DOHH2 (cell line): ENCODE measurements at regions not wholly inside any gene's neighbourhood (a gene's known extent, or its start where the extent isn't known, plus 50 kb on each side); places are given as distances from the start of the nearest gene placed in this dataset.
"Not testable (repeated sequence)": the region's sequence is repeated elsewhere in the genome, so short reads cannot be mapped to it uniquely, and the experiment has no call there.

Experiments
- CTCF ChIP-seq: fragments of 200-600 bp; sonication (generic); IDR thresholded peaks from one replicate; pipeline ENCODE4 v1.5.1; 2014; ENCODE audit warnings: antibody characterized with exemption, mild to moderate bottlenecking, low read depth, low read length; ENCODE audit not compliant: poor library complexity, severe bottlenecking
- EZH2phosphoT487 ChIP-seq: fragments of 200-600 bp; sonication (generic); IDR thresholded peaks from 2 replicates; pipeline ENCODE4 v1.6.1; 2017; ENCODE audit warnings: borderline replicate concordance, mild to moderate bottlenecking, antibody characterized with exemption, low read length, moderate library complexity, mixed read lengths

GRCh38 chr1:146774988-146775387 lies 163.1 kb upstream of the NBPF12 start:
- TF ChIP-seq CTCF, EZH2phosphoT487: not testable (repeated sequence)
